Activated CD4-positive, alpha-beta T cell treated with anti-CD3 and anti-CD28 coated beads, Interleukin-2, amount 50 U/mL, for 48 hours (primary cell): ENCODE measurements at regions not wholly inside any gene's neighbourhood (a gene's known extent, or its start where the extent isn't known, plus 50 kb on each side); places are given as distances from the start of the nearest gene placed in this dataset.

ENCODE experiments used
- DNase-seq, 2 experiments: peaks; one replicate each; pipeline ENCODE4 v3.0.0-alpha.2; 2020

GRCh38 chr11:42631220-42631843 is 680.5 kb upstream of the API5 start:
- no peak for DNase-seq

GRCh38 chr11:42646959-42647358 is 664.8 kb upstream of the API5 start:
- no peak for DNase-seq

- DNase-seq: no peak
These were observed 663.8 kb upstream of the API5 start for GRCh38 chr11:42647993-42648392.

- DNase-seq: no peak
These were observed 660.2 kb upstream of the API5 start for GRCh38 chr11:42651621-42652020.

GRCh38 chr11:42657169-42657568 is 654.6 kb upstream of the API5 start:
- no peak for DNase-seq

- no peak for DNase-seq
These were observed 649.9 kb upstream of the API5 start for GRCh38 chr11:42661942-42662341.

- no peak for DNase-seq
These were observed 642.4 kb upstream of the API5 start for GRCh38 chr11:42669248-42669976.

GRCh38 chr11:42674436-42674835 is 637.4 kb upstream of the API5 start:
- DNase-seq: no peak

- DNase-seq: no peak
These were observed 604.3 kb upstream of the API5 start for GRCh38 chr11:42707541-42707940.

GRCh38 chr11:42709216-42709615 is 602.6 kb upstream of the API5 start:
- no peak for DNase-seq

GRCh38 chr11:42713279-42713678 is 598.5 kb upstream of the API5 start:
- no peak for DNase-seq

- DNase-seq: no peak
These were observed 598.0 kb upstream of the API5 start for GRCh38 chr11:42713753-42714152.

GRCh38 chr11:42720716-42721563 is 590.9 kb upstream of the API5 start:
- no peak for DNase-seq

GRCh38 chr11:42727879-42728278 is 583.9 kb upstream of the API5 start:
- no peak for DNase-seq

GRCh38 chr11:42762348-42762747 is 549.4 kb upstream of the API5 start:
- no peak for DNase-seq

- DNase-seq: no peak
These were observed 546.9 kb upstream of the API5 start for GRCh38 chr11:42764936-42765335.

GRCh38 chr11:42768576-42768975 is 543.2 kb upstream of the API5 start:
- no peak for DNase-seq

- DNase-seq: no peak
These were observed 541.2 kb upstream of the API5 start for GRCh38 chr11:42770444-42771065.

- no peak for DNase-seq
These were observed 538.9 kb upstream of the API5 start for GRCh38 chr11:42772886-42773285.

- DNase-seq: no peak
These were observed 538.1 kb upstream of the API5 start for GRCh38 chr11:42773729-42774128.

GRCh38 chr11:42774567-42774966 is 537.2 kb upstream of the API5 start:
- no peak for DNase-seq

- no peak for DNase-seq
These were observed 534.0 kb upstream of the API5 start for GRCh38 chr11:42777776-42778175.

- no peak for DNase-seq
These were observed 533.6 kb upstream of the API5 start for GRCh38 chr11:42778193-42778592.
